ENCODE measurements at regions not wholly inside any gene's neighbourhood (a gene's known extent, or its start where the extent isn't known, plus 50 kb on each side); places are given as distances from the start of the nearest gene placed in this dataset.

- POLR2A ChIA-PET, result no interaction called here
- TF ChIP-seq, protein P1, sequence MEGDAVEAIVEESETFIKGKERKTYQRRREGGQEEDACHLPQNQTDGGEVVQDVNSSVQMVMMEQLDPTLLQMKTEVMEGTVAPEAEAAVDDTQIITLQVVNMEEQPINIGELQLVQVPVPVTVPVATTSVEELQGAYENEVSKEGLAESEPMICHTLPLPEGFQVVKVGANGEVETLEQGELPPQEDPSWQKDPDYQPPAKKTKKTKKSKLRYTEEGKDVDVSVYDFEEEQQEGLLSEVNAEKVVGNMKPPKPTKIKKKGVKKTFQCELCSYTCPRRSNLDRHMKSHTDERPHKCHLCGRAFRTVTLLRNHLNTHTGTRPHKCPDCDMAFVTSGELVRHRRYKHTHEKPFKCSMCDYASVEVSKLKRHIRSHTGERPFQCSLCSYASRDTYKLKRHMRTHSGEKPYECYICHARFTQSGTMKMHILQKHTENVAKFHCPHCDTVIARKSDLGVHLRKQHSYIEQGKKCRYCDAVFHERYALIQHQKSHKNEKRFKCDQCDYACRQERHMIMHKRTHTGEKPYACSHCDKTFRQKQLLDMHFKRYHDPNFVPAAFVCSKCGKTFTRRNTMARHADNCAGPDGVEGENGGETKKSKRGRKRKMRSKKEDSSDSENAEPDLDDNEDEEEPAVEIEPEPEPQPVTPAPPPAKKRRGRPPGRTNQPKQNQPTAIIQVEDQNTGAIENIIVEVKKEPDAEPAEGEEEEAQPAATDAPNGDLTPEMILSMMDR (IDR thresholded peaks at IDR 0.05; ENCODE audit: insufficient read depth, low read depth, low read length), result no peak
- DNase-seq (ENCODE audit: low read depth), result no peak
- CTCF ChIA-PET, result no interaction called here
- H3K4me3 ChIP-seq (ENCODE audit: low read depth, low read length), result no peak overlapping the region
- H3K36me3 ChIP-seq (ENCODE audit: control insufficient read depth, insufficient read depth, low read length), result no peaks in the 10 kb centered on the region
- no peaks in the 10 kb centered on the region; the same call in 1 of the 2 replicates for H3K27me3 ChIP-seq (ENCODE audit: control insufficient read depth, insufficient read depth, low read length)
Measured at GRCh38 chr7:91645542-91645941, 235.0 kb downstream of the MTERF1 start.

- Histone ChIP-seq H3K27me3 (ENCODE audit: control insufficient read depth, insufficient read depth, low read length) (no peaks in the 10 kb centered on the region), H3K36me3 (ENCODE audit: control insufficient read depth, insufficient read depth, low read length) (no peaks in the 10 kb centered on the region), H3K4me3 (ENCODE audit: low read depth, low read length) (no peak overlapping the region)
- TF ChIP-seq, protein P1 (IDR thresholded peaks at IDR 0.05; ENCODE audit: insufficient read depth, low read depth, low read length), result no peak
- POLR2A ChIA-PET, result no interaction called here
- CTCF ChIA-PET, result interaction anchor here (0.9 kb wide), 1 partner anchor 81 kb away, joined by 3 read pairs; no protein-coding TSS in a partner anchor
- no peak for DNase-seq (ENCODE audit: low read depth)
Measured at GRCh38 chr7:91651986-91652385, 228.5 kb downstream of the MTERF1 start.

DNA sequence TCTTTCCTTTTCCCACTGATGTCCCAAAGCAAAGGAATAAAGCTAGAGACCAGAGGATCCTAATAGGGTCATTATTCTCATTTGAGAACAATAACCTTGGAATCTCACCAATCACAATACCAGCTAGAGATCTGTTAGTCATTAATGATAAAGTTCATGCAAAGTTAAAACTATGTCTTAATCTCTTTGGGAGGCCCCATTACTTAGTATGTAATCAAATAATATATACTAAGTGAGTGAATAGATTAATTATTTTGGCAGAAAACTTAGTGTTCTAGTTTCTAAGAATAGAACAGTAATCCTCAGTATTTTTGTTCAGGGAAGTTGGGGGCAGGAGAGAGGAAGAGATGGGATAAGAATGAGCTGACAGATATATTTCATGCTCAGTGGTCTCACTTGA lies 227.2 kb downstream of the MTERF1 start:
- Histone ChIP-seq H3K4me3 (ENCODE audit: low read depth, low read length) (no peak overlapping the region), H3K36me3 (ENCODE audit: control insufficient read depth, insufficient read depth, low read length) (no peaks in the 10 kb centered on the region), H3K27me3 (ENCODE audit: control insufficient read depth, insufficient read depth, low read length) (no peaks in the 10 kb centered on the region)
- TF ChIP-seq, protein P1 (IDR thresholded peaks at IDR 0.05; ENCODE audit: insufficient read depth, low read depth, low read length), result no peak
- DNase-seq (ENCODE audit: low read depth), result no peak
- CTCF ChIA-PET, result no interaction called here
- POLR2A ChIA-PET, result no interaction called here

DNA sequence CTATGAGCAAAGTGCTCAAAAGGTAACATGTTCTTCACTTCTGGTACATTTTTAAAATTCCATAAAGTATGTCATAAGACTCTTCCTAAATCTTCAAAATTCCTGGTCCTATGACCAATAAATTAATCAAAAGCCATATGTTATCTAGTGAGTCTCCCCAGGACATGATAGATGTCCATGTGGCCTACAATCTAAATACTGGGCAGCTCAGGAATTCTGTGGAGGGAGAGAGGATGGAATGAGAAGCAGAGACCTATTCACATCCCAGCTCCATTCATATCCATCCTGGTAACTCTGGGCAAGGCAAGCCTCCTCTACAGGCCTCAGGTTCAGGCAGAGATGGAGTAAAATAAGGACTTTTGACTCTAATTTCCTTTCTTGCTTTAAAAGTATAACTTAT lies 224.8 kb downstream of the MTERF1 start:
- Histone ChIP-seq H3K4me3 (ENCODE audit: low read depth, low read length) (no peak overlapping the region), H3K27me3 (ENCODE audit: control insufficient read depth, insufficient read depth, low read length) (no peaks in the 10 kb centered on the region), H3K36me3 (ENCODE audit: control insufficient read depth, insufficient read depth, low read length) (no peaks in the 10 kb centered on the region)
- ChIA-PET POLR2A (no interaction called here), CTCF (interaction anchor here (1.1 kb wide), 1 partner anchor 131 kb away, joined by 3 read pairs; no protein-coding TSS in a partner anchor)
- DNase-seq (ENCODE audit: low read depth), result no peak
- TF ChIP-seq, protein P1 (IDR thresholded peaks at IDR 0.05; ENCODE audit: insufficient read depth, low read depth, low read length), result no peak

- Histone ChIP-seq H3K4me3 (ENCODE audit: low read depth, low read length) (no peak overlapping the region), H3K36me3 (ENCODE audit: control insufficient read depth, insufficient read depth, low read length) (no peaks in the 10 kb centered on the region), H3K27me3 (ENCODE audit: control insufficient read depth, insufficient read depth, low read length) (no peaks in the 10 kb centered on the region)
- ChIA-PET POLR2A (no interaction called here), CTCF (interaction anchor here (0.6 to 1.1 kb wide), 3 partner anchors 123 to 476 kb away, joined by 3 to 4 read pairs (median 3); no protein-coding TSS in a partner anchor)
- TF ChIP-seq, protein P1 (IDR thresholded peaks at IDR 0.05; ENCODE audit: insufficient read depth, low read depth, low read length), result no peak
- no peak for DNase-seq (ENCODE audit: low read depth)
Measured at GRCh38 chr7:91656541-91657482, 223.7 kb downstream of the MTERF1 start.
